Parathyroid adenoma (tissue), 2 donors: ENCODE measurements at regions not wholly inside any gene's neighbourhood (a gene's known extent, or its start where the extent isn't known, plus 50 kb on each side); places are given as distances from the start of the nearest gene placed in this dataset.

Experiments used
- H2AFZ ChIP-seq: fragments of 300-600 bp; sonication (generic); one replicate; pipeline ENCODE4 v1.7.0; 2017; ENCODE audit warnings: antibody characterized with exemption, mild to moderate bottlenecking
- H3K27ac ChIP-seq: fragments of 300-600 bp; sonication (generic); one replicate; pipeline ENCODE4 v1.7.0; 2017
- H3K27me3 ChIP-seq: fragments of 300-600 bp; sonication (generic); one replicate; pipeline ENCODE4 v1.7.0; 2017; ENCODE audit warnings: low read length; ENCODE audit not compliant: control insufficient read depth, insufficient read depth
- H3K36me3 ChIP-seq: fragments of 300-600 bp; sonication (generic); one replicate; pipeline ENCODE4 v1.7.0; 2017; ENCODE audit warnings: low read length; ENCODE audit not compliant: control insufficient read depth, insufficient read depth
- H3K4me1 ChIP-seq: fragments of 300-600 bp; sonication (generic); one replicate; pipeline ENCODE4 v1.7.0; 2017; ENCODE audit warnings: control low read depth
- H3K4me2 ChIP-seq: fragments of 300-600 bp; sonication (generic); one replicate; pipeline ENCODE4 v1.7.0; 2017; ENCODE audit warnings: low read length
- H3K4me3 ChIP-seq: fragments of 300-600 bp; sonication (generic); one replicate; pipeline ENCODE4 v1.7.0; 2017; ENCODE audit warnings: low read depth, low read length
- H3K79me2 ChIP-seq: fragments of 300-600 bp; sonication (generic); one replicate; pipeline ENCODE4 v1.7.0; 2017; ENCODE audit warnings: control low read depth
- H3K9ac ChIP-seq: fragments of 300-600 bp; sonication (generic); one replicate; pipeline ENCODE4 v1.7.0; 2017; ENCODE audit warnings: mild to moderate bottlenecking
- H3K9me3 ChIP-seq: fragments of 300-600 bp; sonication (generic); one replicate; pipeline ENCODE4 v1.7.0; 2017; ENCODE audit warnings: low read length; ENCODE audit not compliant: control insufficient read depth
- TF ChIP-seq, protein P1 (sequence below): fragments of 300-600 bp; sonication (generic); IDR thresholded peaks from one replicate; pipeline ENCODE4 v1.7.0; 2017; ENCODE audit warnings: antibody characterized with exemption, mild to moderate bottlenecking
- donor health status: primary hyperparathyroidism.

DNA sequence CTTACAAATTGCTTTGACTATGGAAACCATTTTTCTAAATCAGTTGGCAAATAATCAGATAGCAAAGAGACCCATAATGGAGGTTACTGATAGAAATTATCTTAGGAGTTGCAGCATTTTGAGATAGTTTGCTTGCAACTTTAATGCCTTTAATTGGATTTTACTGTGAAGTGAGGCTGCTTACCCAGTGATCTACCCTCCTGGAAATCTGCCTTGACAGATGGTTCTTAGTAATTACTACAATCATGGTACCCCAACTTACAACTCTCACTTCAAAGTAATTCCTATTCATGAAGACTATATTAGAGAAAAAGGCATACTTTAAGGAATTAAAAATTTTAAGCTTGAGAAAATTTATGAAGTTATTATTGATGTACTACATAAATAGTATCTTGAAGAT lies 1288.6 kb upstream of the CDH2 start:
- Histone ChIP-seq H3K4me3 (no peak overlapping the region), H2AFZ (no peak overlapping the region), H3K79me2 (no peaks in the 10 kb centered on the region), H3K4me2 (no peak overlapping the region), H3K9ac (no peak overlapping the region), H3K36me3 (no peaks in the 10 kb centered on the region), H3K4me1 (no peaks in the 10 kb centered on the region), H3K27ac (no peak overlapping the region), H3K9me3 (no peaks in the 10 kb centered on the region), H3K27me3 (no peaks in the 10 kb centered on the region)
- TF ChIP-seq, protein P1, sequence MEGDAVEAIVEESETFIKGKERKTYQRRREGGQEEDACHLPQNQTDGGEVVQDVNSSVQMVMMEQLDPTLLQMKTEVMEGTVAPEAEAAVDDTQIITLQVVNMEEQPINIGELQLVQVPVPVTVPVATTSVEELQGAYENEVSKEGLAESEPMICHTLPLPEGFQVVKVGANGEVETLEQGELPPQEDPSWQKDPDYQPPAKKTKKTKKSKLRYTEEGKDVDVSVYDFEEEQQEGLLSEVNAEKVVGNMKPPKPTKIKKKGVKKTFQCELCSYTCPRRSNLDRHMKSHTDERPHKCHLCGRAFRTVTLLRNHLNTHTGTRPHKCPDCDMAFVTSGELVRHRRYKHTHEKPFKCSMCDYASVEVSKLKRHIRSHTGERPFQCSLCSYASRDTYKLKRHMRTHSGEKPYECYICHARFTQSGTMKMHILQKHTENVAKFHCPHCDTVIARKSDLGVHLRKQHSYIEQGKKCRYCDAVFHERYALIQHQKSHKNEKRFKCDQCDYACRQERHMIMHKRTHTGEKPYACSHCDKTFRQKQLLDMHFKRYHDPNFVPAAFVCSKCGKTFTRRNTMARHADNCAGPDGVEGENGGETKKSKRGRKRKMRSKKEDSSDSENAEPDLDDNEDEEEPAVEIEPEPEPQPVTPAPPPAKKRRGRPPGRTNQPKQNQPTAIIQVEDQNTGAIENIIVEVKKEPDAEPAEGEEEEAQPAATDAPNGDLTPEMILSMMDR, result no peak

DNA sequence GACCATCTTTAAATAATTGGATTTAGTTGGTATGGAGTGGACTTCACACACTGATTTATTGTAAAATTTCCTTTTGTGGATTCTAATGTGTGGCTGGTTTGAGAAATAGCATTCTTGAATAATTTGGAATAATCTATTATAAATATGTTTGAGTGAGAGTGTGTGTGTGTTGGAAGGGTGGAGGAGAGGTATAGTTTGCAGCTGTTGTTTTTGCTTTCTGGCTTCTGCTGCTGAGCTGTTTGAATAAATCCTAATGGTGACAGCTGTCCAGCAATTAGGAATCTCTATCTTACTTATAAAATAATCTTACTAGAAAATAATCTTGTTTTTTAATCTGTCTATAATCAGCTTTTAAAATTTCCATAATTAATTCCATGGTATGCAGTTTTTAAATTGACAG lies 1283.0 kb upstream of the CDH2 start:
- Histone ChIP-seq H3K4me3 (no peak overlapping the region), H3K4me1 (no peaks in the 10 kb centered on the region), H3K9me3 (no peaks in the 10 kb centered on the region), H3K36me3 (no peaks in the 10 kb centered on the region), H3K27ac (no peak overlapping the region), H3K79me2 (no peaks in the 10 kb centered on the region), H2AFZ (no peak overlapping the region), H3K9ac (no peak overlapping the region), H3K27me3 (no peaks in the 10 kb centered on the region), H3K4me2 (no peak overlapping the region)
- TF ChIP-seq, protein P1, result no peak

DNA sequence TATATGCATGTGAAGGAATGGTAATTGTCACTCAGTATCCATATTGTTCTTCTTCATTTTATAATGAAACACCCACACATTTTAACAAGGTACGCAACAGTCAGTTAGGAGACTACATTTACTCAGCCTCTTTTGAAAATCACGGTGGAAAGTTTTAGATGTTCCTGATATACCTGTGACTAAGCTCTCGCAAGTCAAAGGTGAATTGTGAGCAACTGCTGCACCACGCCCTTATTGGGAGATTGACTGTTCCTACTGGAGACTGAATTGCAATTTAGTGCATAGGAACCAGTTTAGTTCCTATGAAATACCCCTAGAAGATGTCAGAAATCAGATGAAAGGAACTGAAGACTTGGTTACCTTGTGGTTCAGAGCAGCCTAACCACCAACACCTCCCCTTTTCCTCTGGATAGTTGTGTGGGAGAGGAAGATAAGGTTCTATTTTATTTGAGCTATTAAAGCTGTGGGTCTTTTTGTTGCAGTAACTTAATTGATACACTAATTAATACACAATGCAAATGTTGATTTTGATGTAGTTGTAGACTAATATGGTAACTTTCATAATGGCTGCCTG lies 1280.5 kb upstream of the CDH2 start:
- Histone ChIP-seq H3K27me3 (no peaks in the 10 kb centered on the region), H3K4me1 (no peaks in the 10 kb centered on the region), H3K36me3 (no peaks in the 10 kb centered on the region), H3K27ac (no peak overlapping the region), H3K4me2 (no peak overlapping the region), H2AFZ (no peak overlapping the region), H3K9me3 (no peaks in the 10 kb centered on the region), H3K9ac (no peak overlapping the region), H3K4me3 (no peak overlapping the region), H3K79me2 (no peaks in the 10 kb centered on the region)
- TF ChIP-seq, protein P1, result no peak

DNA sequence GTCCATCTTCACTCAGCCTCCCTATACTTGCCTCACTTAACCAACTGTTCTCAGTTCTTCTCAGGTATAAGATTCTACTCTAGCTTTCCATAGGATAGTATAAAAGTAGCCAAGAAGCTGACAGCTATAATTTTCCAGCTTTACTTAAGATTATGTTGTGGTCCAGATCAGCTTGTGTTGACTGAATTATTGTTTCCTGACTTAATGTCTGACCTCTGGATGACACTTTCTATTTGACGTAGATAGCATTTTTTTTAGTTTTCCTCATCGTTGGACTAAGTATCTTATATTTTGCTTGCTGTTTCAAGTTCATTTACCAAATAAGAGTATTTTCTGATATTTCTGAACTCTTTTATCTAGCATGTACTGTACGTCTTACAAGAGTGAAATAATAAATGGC lies 1272.5 kb upstream of the CDH2 start:
- Histone ChIP-seq H3K27me3 (no peaks in the 10 kb centered on the region), H3K9ac (no peak overlapping the region), H3K4me3 (no peak overlapping the region), H3K27ac (no peak overlapping the region), H3K4me1 (no peaks in the 10 kb centered on the region), H3K4me2 (no peak overlapping the region), H2AFZ (no peak overlapping the region), H3K9me3 (no peaks in the 10 kb centered on the region), H3K36me3 (no peaks in the 10 kb centered on the region), H3K79me2 (no peaks in the 10 kb centered on the region)
- TF ChIP-seq, protein P1, result no peak

DNA sequence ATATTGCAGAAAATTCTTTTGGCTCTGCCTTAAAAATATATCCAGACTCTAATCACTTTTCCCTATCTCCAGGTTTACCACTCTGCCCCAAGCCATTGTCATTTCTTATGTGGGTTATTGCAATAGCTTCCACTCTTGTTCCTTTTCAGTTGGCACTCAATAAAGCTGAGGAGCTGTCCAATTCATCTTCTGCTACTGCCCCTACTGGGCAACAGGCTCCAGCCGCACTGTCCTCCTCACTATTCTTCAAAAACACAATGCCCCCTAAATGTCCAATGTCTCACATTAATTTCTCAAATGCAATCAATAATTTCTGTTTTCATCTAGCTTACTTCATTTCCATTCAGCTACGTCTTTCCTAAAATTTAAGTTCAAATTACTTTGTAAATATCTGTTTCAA lies 1262.5 kb upstream of the CDH2 start:
- Histone ChIP-seq H3K9me3 (no peaks in the 10 kb centered on the region), H3K9ac (no peak overlapping the region), H3K4me3 (no peak overlapping the region), H3K36me3 (no peaks in the 10 kb centered on the region), H2AFZ (no peak overlapping the region), H3K4me1 (no peaks in the 10 kb centered on the region), H3K27me3 (no peaks in the 10 kb centered on the region), H3K4me2 (no peak overlapping the region), H3K79me2 (no peaks in the 10 kb centered on the region), H3K27ac (no peak overlapping the region)
- TF ChIP-seq, protein P1, result no peak
